Astrocyte (in vitro differentiated cells and primary cell): ENCODE measurements at regions not wholly inside any gene's neighbourhood (a gene's known extent, or its start where the extent isn't known, plus 50 kb on each side); places are given as distances from the start of the nearest gene placed in this dataset.

Experiments
- EZH2 ChIP-seq: IDR thresholded peaks from 2 replicates; pipeline ENCODE4 v1.6.1; 2012; ENCODE audit warnings: mild to moderate bottlenecking, low read length, inconsistent platforms; ENCODE audit not compliant: insufficient read depth
- TF ChIP-seq, protein P1 (sequence below): IDR thresholded peaks from 2 replicates; pipeline ENCODE4 v1.5.1; 2011; ENCODE audit warnings: low read depth, mild to moderate bottlenecking, inconsistent platforms, low read length, moderate library complexity; ENCODE audit not compliant: insufficient read depth

DNA sequence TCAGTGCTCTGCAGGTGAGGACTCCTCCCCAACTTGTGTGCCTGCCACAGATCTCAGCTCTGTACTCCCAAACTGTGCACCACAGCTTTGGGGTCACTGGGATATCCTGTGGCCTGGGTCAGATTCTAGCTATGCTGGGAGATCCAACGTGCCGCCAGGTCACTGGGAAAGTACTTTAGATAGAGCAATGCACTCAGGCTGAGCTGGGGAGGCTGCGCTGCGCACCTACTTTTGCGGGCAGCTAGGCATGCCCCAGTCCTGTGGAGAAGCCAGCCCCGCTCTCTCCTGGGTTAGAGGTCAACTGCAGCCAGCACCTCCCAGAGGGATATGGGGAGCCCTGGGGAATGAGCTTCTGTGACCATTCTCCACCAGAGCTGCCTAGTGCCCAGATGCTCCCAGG lies 552.1 kb upstream of the CDH9 start:
- TF ChIP-seq, protein P1, sequence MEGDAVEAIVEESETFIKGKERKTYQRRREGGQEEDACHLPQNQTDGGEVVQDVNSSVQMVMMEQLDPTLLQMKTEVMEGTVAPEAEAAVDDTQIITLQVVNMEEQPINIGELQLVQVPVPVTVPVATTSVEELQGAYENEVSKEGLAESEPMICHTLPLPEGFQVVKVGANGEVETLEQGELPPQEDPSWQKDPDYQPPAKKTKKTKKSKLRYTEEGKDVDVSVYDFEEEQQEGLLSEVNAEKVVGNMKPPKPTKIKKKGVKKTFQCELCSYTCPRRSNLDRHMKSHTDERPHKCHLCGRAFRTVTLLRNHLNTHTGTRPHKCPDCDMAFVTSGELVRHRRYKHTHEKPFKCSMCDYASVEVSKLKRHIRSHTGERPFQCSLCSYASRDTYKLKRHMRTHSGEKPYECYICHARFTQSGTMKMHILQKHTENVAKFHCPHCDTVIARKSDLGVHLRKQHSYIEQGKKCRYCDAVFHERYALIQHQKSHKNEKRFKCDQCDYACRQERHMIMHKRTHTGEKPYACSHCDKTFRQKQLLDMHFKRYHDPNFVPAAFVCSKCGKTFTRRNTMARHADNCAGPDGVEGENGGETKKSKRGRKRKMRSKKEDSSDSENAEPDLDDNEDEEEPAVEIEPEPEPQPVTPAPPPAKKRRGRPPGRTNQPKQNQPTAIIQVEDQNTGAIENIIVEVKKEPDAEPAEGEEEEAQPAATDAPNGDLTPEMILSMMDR = no peak
- no peak for TF ChIP-seq EZH2
